Endothelial cell of umbilical vein (primary cell): ENCODE measurements at regions not wholly inside any gene's neighbourhood (a gene's known extent, or its start where the extent isn't known, plus 50 kb on each side); places are given as distances from the start of the nearest gene placed in this dataset.

Experiments used
- BruUV-seq: library from RNA; stranded (reverse); fragments of 400-500 nt; replicated peaks from 2 replicates; lab custom pipeline; 2021; lab: Mats Ljungman, UMichigan
- CTCF ChIA-PET: fragments of 300-600, 350-600 bp; sonication (Branson Sonifier 250); formaldehyde crosslinking; loops from one replicate; lab custom pipeline; 2021; ENCODE audit warnings: antibody characterized with exemption, inconsistent platforms; lab: Charles Lee
- POLR2A ChIA-PET: fragments of 300-600, 350-600 bp; sonication (Branson Sonifier 250); formaldehyde crosslinking; loops from one replicate; lab custom pipeline; 2021; ENCODE audit warnings: antibody characterized with exemption, inconsistent platforms; lab: Charles Lee
- DNase-seq: peaks from one replicate; pipeline ENCODE4 v3.0.0-alpha.2; 2011; ENCODE audit warnings: low read depth, low spot score
- FAIRE-seq: peaks from 2 replicates; lab custom pipeline; 2011; peaks lifted over from hg19 to GRCh38; lab: Jason Lieb, UNC
- H2AFZ ChIP-seq: 2 replicates; pipeline ENCODE4 v1.6.0; 2012; ENCODE audit warnings: low read depth, low read length, control low read depth, inconsistent platforms
- H3K27ac ChIP-seq: 2 replicates; pipeline ENCODE4 v1.5.1; 2011; ENCODE audit warnings: low read depth, mild to moderate bottlenecking, control low read depth, low read length, moderate library complexity; ENCODE audit not compliant: insufficient read depth
- H3K27me3 ChIP-seq, 2 experiments: 2 replicates each; pipeline versions ENCODE4 v1.6.0 to v1.6.1; 2011; ENCODE audit warnings: low read length in 2 of 2, mixed read lengths in 1 of 2; ENCODE audit not compliant: control insufficient read depth in 2 of 2, insufficient read depth in 2 of 2
- H3K36me3 ChIP-seq, 2 experiments: 2 replicates in 1 of 2; 3 replicates in 1 of 2; pipeline ENCODE4 v1.5.1; 2011; ENCODE audit warnings: low read length in 2 of 2, mild to moderate bottlenecking in 1 of 2, moderate library complexity in 1 of 2; ENCODE audit not compliant: control insufficient read depth in 2 of 2, insufficient read depth in 2 of 2; ENCODE audit errors: extremely low read depth in 1 of 2
- H3K4me1 ChIP-seq: 3 replicates; pipeline ENCODE4 v1.5.1; 2011; ENCODE audit warnings: mild to moderate bottlenecking, low read length; ENCODE audit not compliant: control insufficient read depth, insufficient read depth; ENCODE audit errors: extremely low read depth
- H3K4me2 ChIP-seq: 2 replicates; pipeline ENCODE4 v1.6.1; 2011; ENCODE audit warnings: low read length, control low read depth, mixed read lengths; ENCODE audit not compliant: insufficient read depth
- H3K4me3 ChIP-seq, 3 experiments: fragments of 200-600 bp in 1 of 3; sonication (generic), shearing (Covaris generic) in 1 of 3; replicated peaks in 1 of 3; 2 replicates each; pipeline ENCODE4 v1.5.1; 2011 to 2016; ENCODE audit warnings: control low read depth in 3 of 3, low read length in 3 of 3, mild to moderate bottlenecking in 2 of 3, inconsistent platforms in 1 of 3, low read depth in 1 of 3, moderate library complexity in 1 of 3; ENCODE audit not compliant: insufficient read depth in 1 of 3
- H3K79me2 ChIP-seq: 2 replicates; pipeline ENCODE4 v1.6.0; 2012; ENCODE audit warnings: low read length, inconsistent platforms; ENCODE audit not compliant: control insufficient read depth, insufficient read depth
- H3K9ac ChIP-seq: replicated peaks from 2 replicates; pipeline ENCODE3; 2011; ENCODE audit warnings: low read length, control low read depth; ENCODE audit not compliant: insufficient read depth; ENCODE audit errors: extremely low read depth
- H3K9me1 ChIP-seq: replicated peaks from 3 replicates; pipeline ENCODE4 v1.6.0; 2011; ENCODE audit warnings: mild to moderate bottlenecking, low read length; ENCODE audit not compliant: control insufficient read depth, insufficient read depth; ENCODE audit errors: extremely low read depth
- H3K9me3 ChIP-seq: replicated peaks from 2 replicates; pipeline ENCODE4 v1.5.1; 2012; ENCODE audit warnings: low read length, inconsistent platforms; ENCODE audit not compliant: control insufficient read depth, insufficient read depth
- H4K20me1 ChIP-seq: replicated peaks from 2 replicates; pipeline ENCODE3; 2011; ENCODE audit warnings: mild to moderate bottlenecking, low read length; ENCODE audit not compliant: control insufficient read depth, insufficient read depth; ENCODE audit errors: extremely low read depth
- CTCF ChIP-seq, 2 donors: IDR thresholded peaks; 1 replicate in 1 of 2; 2 replicates in 1 of 2; pipeline ENCODE4 v1.5.1; 2011; ENCODE audit warnings: low read length in 2 of 2, mild to moderate bottlenecking in 2 of 2, moderate library complexity in 2 of 2, control low read depth in 1 of 2, inconsistent platforms in 1 of 2, low read depth in 1 of 2; ENCODE audit not compliant: insufficient read depth in 1 of 2; ENCODE audit errors: extremely low read depth in 1 of 2
- EZH2 ChIP-seq: IDR thresholded peaks from 2 replicates; pipeline ENCODE4 v1.6.1; 2012; ENCODE audit warnings: borderline replicate concordance, low read depth, mild to moderate bottlenecking, moderate library complexity, low read length, inconsistent platforms; ENCODE audit not compliant: severe bottlenecking
- FOS ChIP-seq: IDR thresholded peaks from 2 replicates; pipeline ENCODE4 v1.6.1; 2011; ENCODE audit warnings: mild to moderate bottlenecking, low read length, moderate library complexity, borderline replicate concordance; ENCODE audit not compliant: insufficient read depth
- GATA2 ChIP-seq: IDR thresholded peaks from 2 replicates; pipeline ENCODE4 v1.7.0; 2011; ENCODE audit warnings: low read depth, mild to moderate bottlenecking, moderate library complexity, mixed read lengths, low read length; ENCODE audit not compliant: insufficient read length, insufficient read depth
- JUN ChIP-seq: IDR thresholded peaks from 2 replicates; pipeline ENCODE4 v1.6.1; 2011; ENCODE audit warnings: borderline replicate concordance, low read depth; ENCODE audit not compliant: insufficient read length, insufficient read depth
- MAX ChIP-seq: IDR thresholded peaks from 2 replicates; pipeline ENCODE4 v1.6.1; 2011; ENCODE audit not compliant: insufficient read depth, insufficient read length
- MYC ChIP-seq: IDR thresholded peaks from one replicate; pipeline ENCODE4 v1.6.1; 2011; ENCODE audit warnings: mild to moderate bottlenecking, low read depth, low read length
- POLR2A ChIP-seq: IDR thresholded peaks from 2 replicates; pipeline ENCODE4 v1.6.1; 2012; ENCODE audit warnings: low read depth, mild to moderate bottlenecking, control low read depth, low read length
- POLR2AphosphoS5 ChIP-seq: IDR thresholded peaks from 2 replicates; pipeline ENCODE4 v1.6.1; 2012; ENCODE audit warnings: low read depth, mild to moderate bottlenecking, control low read depth, low read length, moderate library complexity; ENCODE audit not compliant: insufficient read depth
- dilution Hi-C: fragments of 300-500 bp; cut with MboI; formaldehyde crosslinking; loops from one replicate; pipeline ENCODE4 v1.15.0; 2019; ENCODE audit warnings: low sequenced_read_pairs; ENCODE audit not compliant: extremely low pct_ligation_motif_present
- intact Hi-C: fragments of 100-400 bp; cut with micrococcal nuclease; formaldehyde crosslinking; loops from one replicate; pipeline ENCODE4 v1.10.0; 2022

- no TSS peak for BruUV-seq
Observed at GRCh38 chr3:82942041-82942440, 1180.6 kb upstream of the GBE1 start.

More at GRCh38 chr3:82942041-82942440, 1180.6 kb upstream of the GBE1 start:
- H3K36me3 ChIP-seq: no peaks in the 10 kb centered on the region
- no peak overlapping the region for H3K27ac ChIP-seq
- no peaks in the 10 kb centered on the region for H3K4me1 ChIP-seq
- ChIA-PET POLR2A (no interaction called here), CTCF (no interaction called here)
- intact Hi-C loops (no loop called here), dilution Hi-C loops (no loop called here)
- H3K79me2 ChIP-seq: no peaks in the 10 kb centered on the region
- H3K9me1 ChIP-seq: no peaks in the 10 kb centered on the region
- no peak for DNase-seq
- no peak overlapping the region for H2AFZ ChIP-seq
- H3K9me3 ChIP-seq: peaks cover 2% of the 10 kb centered on the region
- H3K9ac ChIP-seq: no peak overlapping the region
- no peak for FAIRE-seq
- H3K4me3 ChIP-seq: no peak overlapping the region
- no peaks in the 10 kb centered on the region for H4K20me1 ChIP-seq
- TF ChIP-seq GATA2: no peak
- no peak for TF ChIP-seq EZH2
- TF ChIP-seq CTCF (IDR thresholded peaks at IDR 0.05; ENCODE audit: extremely low read depth in 1 of 2, insufficient read depth in 1 of 2, low read depth in 1 of 2, low read length in 2 of 2): no peak
- TF ChIP-seq FOS: no peak
- no peak for TF ChIP-seq POLR2AphosphoS5
- TF ChIP-seq MAX: no peak
- no peak for TF ChIP-seq MYC
- TF ChIP-seq JUN: no peak
- no peak for TF ChIP-seq POLR2A
- no peak overlapping the region for H3K4me2 ChIP-seq
- H3K27me3 ChIP-seq: no peaks in the 10 kb centered on the region
